ENCODE measurements at regions not wholly inside any gene's neighbourhood (a gene's known extent, or its start where the extent isn't known, plus 50 kb on each side); places are given as distances from the start of the nearest gene placed in this dataset.
A peak's percentile ranks its signal among the peaks of the same experiment; 100 is the strongest.

- DNase-seq, result no peak
Measured at GRCh38 chr17:13352747-13353415, 248.8 kb downstream of the HS3ST3A1 start.

DNA sequence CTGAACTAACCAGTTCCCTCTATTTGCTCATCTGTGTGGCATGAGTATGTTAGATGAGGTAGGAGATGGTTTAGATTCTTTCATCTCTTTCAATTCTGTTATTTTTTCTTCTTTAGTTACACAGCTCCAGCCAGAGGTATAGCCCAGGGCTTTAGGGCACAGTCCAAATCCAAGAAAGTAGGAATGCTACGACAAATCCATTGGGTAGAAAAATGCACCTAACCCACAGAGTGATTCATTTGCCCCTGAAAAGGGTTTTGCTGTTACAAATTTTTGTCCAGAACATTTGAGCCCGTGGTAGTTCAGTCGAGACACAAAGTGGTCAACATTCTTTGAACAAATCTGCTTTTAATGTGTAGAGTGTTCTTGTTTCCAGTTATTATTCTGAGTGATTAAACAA lies 250.7 kb downstream of the HS3ST3A1 start:
- no peak for DNase-seq

DNA sequence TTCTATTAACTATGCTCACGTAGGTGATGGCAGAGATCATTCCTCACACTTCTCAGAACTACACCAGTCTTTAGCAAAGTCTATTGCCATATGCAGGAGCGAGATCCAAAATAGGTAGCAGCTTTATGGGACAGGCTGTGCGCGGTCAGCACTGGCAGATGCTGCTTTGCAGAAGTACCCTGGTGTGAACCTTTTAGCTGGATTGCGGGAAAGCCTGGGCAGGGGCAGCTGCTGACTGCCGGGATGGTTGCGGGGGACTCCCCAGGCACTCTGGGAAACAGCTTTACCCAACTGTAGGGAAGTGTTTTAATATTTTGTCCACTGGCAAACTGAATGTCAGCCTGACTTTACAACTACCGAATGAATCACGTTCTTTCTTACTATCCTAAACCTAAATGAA lies 251.3 kb downstream of the HS3ST3A1 start:
- no peak for DNase-seq

DNA sequence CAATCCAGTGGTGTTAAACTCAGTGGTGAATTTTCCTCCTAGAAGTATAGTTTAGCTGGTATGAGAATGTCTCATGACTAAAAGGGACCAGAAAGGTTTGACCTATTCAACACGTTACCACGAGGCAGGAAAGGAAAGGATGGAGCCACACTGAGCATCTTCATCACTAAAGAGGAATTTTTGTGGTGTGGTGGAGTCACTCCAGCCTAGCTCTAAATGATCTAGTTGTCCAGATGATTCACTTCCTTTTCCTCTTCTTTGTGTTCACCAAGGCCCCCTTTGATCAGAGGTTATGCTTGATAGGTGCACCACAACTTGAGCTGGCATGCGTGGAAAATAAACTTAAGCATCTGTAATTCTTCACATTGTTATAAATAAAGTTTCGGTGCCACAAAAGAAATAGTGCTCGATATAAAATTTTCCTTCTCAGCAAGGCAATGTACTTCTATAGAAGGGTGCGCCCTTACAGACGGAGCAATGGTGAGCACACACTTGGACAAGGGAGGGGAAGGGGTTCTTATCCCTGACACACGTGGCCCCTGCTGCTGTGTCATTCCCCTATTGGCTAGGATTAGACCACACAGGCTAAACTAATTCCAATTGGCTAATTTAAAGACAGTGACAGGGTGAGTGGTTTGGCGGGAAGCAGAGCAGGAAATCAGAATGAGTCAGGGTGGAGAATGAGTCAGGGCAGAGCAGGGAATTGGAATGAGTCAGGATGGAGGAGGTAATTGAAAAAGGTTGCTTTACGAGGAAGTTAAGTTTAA lies 254.6 kb downstream of the HS3ST3A1 start:
- DNase-seq, result peak; percentile 22 to 33

GRCh38 chr17:13346592-13346991 lies 255.1 kb downstream of the HS3ST3A1 start:
- DNase-seq, result no peak

- DNase-seq, result no peak
Measured at GRCh38 chr17:13346081-13346533, 255.6 kb downstream of the HS3ST3A1 start.

DNA sequence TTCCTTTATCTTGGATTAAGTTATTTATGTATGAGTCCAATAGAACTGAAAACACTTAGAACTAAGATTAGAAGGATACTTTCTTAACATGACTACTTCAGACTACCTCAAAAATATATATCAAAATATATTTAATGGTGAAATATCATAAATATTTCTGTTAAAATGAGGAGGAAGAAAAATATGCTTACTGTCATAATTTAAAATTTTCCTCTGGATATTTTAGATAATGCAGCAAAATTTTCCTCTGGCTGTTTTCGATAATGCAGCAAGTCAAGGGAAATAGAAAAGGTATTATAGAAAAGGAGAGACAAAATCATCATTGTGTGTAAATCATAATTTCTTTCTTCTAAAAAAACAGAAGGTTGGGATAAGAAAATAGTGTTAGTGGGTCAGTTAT lies 263.3 kb downstream of the HS3ST3A1 start:
- no peak for DNase-seq

DNA sequence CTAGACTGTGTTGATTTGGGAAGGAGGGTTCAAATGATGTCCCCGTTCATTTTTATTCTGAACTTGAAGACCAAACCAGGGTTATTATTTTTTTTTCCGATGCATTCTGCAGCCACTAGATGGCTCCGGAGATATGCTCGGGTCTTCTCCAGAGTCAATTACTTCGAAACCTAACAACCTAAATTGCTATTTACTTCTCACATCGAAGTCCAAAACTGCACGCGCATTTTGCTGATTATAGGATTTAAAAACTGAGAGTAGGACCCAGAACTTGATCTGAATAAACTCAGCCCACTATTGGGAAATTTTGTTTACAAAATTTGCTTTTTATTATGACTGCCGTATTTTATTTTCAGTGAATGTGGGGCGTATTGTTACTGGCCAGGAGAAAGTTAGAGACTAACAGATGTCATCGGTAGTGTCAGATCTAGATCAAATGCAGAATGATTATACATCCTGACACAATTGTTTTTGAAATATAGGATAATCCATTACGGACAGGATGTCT lies 263.8 kb downstream of the HS3ST3A1 start:
- DNase-seq, result no peak

DNA sequence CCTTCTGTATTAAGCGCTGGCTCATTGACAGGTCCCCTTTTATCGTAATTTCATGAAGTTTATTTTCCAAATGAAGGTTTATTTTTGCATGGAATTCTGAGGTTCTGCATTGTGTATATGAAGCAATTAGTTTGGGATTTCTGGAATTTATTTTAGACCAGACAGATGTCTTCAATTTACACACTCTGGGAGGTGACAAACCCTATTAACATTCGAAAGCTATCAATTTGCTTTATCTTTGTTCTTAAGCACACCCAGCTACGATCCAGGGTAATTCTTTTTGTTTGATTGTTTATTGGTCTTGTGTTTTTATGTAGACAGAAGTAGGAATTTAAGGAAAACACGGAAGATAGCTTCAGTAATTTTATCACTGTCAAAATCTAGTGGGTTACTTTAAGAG lies 264.6 kb downstream of the HS3ST3A1 start:
- no peak for DNase-seq

GRCh38 chr17:13334374-13334773 lies 267.4 kb downstream of the HS3ST3A1 start:
- no peak for DNase-seq

DNA sequence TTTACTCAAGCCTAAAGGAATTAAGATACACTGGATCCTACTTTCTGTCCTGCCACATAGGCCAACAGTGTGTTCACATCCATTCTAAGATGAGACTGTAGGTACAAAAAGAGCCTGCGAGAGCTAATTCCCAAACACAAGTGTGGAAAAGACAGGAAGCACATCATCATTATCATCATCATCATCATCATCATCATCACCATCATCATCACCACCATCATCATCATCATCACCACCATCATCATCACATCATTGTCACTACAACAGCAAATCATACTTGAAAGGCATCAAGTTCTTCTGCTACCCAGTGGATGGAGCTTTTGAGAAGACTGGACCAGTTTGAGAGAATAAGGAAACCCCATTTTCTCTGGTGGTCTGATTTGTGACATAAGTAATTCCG lies 268.1 kb downstream of the HS3ST3A1 start:
- DNase-seq, result no peak

- DNase-seq, result no peak
Measured at GRCh38 chr17:13332207-13332606, 269.5 kb downstream of the HS3ST3A1 start.

GRCh38 chr17:13329421-13329820 lies 272.3 kb downstream of the HS3ST3A1 start:
- no peak for DNase-seq

DNA sequence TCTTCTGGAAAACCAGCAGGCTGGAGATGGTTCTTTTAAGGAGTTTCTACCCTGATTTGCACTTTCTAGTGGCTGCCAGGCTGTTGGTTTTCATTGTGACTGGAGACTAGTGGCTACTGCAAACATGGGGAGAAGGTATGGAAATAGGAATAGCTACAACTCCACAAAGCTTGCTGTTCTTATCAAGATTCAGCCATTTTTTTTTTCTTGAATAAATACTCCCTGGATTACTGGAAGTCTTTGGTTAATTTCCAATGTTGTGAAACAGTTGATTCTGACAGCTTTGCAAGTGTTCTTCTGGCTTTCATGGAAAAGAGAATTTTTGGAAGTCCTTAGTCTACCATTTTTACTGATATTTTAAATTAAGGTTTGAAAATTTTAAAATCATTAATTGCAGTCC lies 277.7 kb downstream of the HS3ST3A1 start:
- DNase-seq, result no peak

DNA sequence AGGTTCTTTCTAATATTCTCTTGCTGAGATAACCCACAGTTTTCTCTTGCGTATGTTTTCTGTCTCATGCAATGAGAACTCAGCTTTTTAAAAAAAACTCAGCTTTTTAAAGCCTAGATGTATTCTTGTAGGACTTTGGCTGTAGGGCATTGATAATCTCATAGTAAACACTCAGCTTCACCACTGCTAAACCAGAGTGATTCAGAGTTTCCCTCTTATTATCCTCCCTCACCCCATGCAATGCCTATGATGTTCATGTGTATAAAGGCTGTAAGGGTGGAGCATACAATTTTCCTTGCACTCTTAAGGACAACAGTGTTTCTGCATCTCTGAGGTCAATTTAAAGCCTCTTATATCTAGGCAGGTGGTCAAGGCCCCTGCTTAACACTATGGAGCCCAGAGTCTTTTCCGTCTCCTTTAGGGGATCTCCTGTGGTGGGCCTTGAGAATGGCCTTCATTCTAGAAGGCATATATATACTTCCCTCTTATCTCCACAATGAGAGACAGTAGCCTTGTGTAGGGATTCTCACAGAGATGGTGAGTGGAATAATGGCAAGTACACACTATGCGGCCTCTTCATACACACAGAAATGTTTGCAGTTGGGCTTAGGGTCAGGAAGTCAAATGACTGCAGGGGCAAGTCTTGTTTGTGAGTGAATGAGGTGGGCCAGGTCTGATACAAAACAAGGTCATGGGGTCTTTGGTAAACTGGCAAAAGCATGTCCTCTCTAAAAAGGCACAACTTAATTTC lies 279.6 kb downstream of the HS3ST3A1 start:
- DNase-seq, result no peak

DNA sequence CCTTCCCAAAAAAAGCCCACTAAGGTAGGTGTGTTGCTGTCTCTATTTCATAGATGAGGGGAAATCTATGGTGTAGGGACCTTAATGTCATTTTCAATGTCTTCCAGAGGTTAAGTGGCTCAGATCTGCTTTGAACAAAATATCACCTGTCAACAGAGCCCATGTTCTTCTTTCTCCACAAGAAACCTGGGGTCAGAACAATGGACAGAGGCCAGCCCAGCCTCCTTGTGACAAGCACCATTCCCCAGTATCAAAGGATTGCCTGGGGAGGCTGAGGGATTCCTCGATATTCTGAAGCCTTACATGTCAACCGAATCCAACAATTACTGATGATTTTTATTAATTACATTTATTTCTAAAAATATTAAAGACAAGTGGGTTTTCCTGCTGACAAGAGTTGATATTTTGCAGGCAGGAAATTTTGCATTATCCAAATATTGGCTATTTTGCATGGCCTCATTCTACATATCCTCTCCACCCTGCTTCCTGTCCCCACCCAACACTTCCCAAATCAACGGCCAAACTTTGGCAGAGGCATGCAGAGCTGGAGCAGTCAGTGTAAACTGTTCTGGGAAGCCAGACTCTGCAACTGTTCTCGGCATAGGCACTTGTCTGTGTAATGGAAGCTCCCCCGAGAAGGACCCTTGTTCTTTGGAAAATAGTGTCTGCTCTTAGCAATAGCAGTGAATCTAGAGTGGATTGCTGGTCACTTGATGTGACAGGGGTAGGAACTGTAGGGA lies 281.5 kb downstream of the HS3ST3A1 start:
- DNase-seq, result no peak

GRCh38 chr17:13316657-13317056 lies 285.1 kb downstream of the HS3ST3A1 start:
- no peak for DNase-seq

GRCh38 chr17:13311306-13311705 lies 290.4 kb downstream of the HS3ST3A1 start:
- DNase-seq, result no peak

DNA sequence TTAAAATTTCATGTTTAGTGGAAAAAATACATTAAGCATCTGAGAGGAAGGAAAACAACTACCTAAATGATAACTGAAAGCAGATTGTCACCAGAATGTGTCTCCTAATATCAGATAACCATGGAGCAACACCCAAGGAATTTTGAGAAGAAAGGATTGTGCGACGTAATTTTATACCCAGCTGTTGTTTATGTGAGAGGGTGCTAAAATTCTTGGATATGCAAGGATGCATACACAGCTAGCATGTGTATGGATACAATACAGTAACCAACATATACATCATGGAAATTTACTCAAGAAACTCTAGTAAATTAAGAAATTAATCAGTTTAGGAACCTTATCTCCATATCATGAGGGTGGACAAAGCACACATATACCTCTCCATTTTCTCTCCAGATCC lies 290.9 kb downstream of the HS3ST3A1 start:
- no peak for DNase-seq

- no peak for DNase-seq
Measured at GRCh38 chr17:13306310-13306962, 288.6 kb upstream of the ELAC2 start.

DNA sequence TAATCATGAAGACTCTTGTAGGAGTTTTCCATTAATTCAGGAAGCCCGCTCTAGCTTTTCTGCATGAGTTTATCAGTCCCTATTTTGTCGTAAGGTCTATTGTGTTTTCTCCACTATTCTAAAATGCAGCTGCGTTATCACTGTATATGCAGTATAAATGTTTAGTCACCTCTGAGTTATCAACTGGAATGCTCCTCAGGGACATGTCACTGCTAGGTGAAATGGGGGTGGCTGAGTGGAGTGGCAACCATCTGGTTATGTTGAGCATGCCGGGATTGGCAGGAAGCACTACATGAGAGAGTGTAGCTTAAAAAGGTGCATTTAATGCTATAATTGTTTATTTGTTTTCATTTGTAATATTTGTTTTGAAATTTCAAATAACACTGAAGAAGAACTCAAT lies 285.2 kb upstream of the ELAC2 start:
- no peak for DNase-seq

GRCh38 chr17:13302419-13302818 lies 284.6 kb upstream of the ELAC2 start:
- no peak for DNase-seq

Measured in activated T-cell treated with anti-CD3 and anti-CD28 coated beads, Interleukin-2, amount 50 U/mL, for 48 hours (primary cell).